GM19240 (cell line): ENCODE measurements at regions not wholly inside any gene's neighbourhood (a gene's known extent, or its start where the extent isn't known, plus 50 kb on each side); places are given as distances from the start of the nearest gene placed in this dataset.
A peak's percentile ranks its signal among the peaks of the same experiment; 100 is the strongest.

Experiments
- DNase-seq: peaks from one replicate; pipeline ENCODE4 v3.0.0; 2011; ENCODE audit warnings: low spot score; ENCODE audit not compliant: insufficient read length

- DNase-seq: no peak
Observed at GRCh38 chr4:74642006-74642405, 152.3 kb downstream of the BTC start.

DNA sequence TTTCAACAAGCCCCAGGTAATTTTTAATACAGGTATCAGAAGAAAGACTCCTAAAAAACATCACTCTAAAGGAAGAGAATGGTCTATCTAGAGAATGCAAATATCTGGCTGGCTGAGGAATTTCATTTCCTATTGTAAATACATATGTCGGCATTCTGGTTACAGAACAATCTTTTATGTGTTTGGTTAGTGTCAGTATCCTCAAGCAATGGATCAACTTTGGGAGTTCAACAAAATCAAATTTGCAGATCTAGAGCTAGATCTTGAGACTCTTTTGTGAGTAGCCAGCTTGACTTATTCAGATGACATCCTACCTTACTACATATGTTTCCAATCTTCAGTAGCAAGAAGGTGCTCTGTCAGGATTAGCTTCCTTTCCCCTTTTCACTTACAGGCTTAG lies 145.1 kb downstream of the BTC start:
- DNase-seq: no peak

- DNase-seq: no peak
Observed at GRCh38 chr4:74651198-74651597, 143.1 kb downstream of the BTC start.

DNA sequence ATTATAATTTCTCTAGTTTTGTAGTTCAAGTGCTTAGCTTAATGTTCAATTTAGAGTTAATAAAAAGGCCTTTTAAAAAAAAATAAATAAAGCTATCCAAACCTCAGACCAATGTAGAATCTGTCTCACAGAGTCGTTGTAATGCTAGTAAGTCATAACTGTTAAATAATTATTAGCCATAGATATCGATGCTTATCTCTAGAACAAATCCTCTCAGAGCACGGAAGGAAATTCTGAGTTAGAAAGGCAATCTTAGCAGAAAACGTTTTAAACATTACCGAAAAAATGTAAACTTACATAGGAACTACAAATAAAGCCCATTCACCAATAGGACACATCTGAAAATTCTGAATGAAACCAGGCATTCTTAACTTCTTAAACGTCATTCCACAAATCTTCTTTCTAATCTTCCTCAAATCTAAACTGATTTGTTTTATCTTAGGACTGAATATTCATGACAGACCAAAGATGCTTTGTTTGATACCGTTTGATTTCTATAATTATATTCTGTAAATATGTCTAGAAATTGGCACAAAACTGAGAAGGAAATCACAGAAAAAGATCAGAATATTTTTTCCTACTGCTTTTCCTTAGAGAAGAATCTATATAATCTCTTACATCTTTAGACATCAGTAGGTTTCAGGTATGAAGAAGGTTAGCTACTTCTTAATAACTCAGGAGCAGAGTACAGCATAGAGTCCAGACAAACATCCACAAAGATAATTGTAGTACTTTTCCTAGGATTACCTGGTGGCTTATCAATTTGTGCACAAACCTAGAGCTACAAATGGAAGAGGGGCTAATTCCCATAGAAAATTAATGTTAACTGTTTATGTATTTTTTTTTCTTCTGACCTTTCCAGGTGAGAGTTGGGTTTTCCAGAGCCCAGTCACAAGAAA lies 140.7 kb downstream of the BTC start:
- DNase-seq: no peak

- no peak for DNase-seq
Observed at GRCh38 chr4:74654230-74654681, 140.1 kb downstream of the BTC start.

GRCh38 chr4:74656596-74656995 lies 137.7 kb downstream of the BTC start:
- no peak for DNase-seq

DNA sequence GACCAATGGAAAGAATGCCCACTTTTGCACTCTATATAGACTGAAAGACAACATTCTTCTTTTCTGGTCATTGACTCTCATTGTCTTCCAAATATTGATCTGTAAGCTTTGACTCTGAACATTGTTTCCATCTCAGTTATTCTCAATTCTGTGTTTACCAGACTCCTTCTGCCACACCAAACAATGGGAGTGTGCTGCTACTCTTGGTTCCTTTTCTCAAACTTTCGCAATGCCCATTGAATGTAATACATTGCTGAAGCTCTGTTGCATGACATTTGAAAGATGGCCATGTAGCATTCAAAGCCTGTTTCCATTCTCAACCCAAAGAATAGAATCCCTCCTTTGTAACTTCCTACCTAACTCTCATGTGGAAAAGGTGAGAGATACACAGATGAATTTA lies 136.2 kb downstream of the BTC start:
- no peak for DNase-seq

- no peak for DNase-seq
Observed at GRCh38 chr4:74659576-74660411, 134.5 kb downstream of the BTC start.

DNA sequence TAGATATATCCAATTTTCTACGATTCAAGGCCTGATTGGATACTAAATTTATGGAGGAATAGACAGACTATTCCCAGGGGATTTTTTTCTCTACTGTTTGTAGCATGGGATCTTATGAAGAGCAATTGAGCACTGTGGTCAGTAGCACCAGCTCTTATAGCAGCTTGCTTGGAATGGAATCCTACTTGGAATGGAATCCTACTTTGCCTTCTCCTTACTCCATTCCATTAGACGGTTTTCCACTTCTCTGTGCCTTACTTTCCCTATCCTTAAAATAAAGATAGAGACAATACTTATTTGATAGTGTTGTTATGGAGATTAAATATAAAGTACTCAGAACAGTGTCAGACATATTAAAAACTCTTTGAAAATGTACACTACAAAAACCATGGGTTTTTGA lies 133.5 kb downstream of the BTC start:
- no peak for DNase-seq

DNA sequence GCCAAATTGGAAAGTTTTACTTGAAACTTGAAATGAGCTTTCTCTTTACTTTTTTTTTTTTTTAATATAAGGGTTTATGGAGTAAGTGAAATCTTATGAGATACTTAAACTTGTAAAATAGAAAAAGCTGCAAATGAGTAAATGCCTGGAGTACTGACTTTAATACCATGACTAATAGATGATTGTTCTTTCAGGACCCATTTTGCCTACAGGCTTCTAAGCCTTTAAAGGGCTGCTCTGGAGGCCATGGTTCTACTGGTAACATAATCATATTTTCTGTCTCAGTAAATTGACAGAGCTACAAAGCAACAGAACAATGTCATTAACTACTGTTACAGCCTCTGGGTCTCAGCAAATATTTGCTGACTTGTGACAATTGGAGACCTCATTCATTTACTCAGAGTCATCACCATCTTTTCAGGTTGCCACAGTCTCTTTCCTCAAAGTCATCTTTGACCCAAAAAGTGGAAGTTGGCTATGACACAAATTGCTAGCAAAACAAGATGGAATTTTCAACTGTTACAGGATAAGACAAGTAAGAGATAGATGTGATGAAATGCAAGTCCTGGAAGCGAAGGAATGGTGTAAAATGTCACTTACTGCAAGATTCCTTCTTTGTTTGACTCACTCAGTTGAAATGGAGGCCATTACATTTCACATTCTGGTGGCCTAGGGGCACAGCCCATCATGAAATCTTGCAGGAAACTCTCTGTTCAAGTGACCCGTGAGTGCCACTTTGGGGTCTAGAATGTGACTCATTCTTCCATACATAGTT lies 132.7 kb downstream of the BTC start:
- no peak for DNase-seq

- no peak for DNase-seq
Observed at GRCh38 chr4:74663631-74664030, 130.7 kb downstream of the BTC start.

DNA sequence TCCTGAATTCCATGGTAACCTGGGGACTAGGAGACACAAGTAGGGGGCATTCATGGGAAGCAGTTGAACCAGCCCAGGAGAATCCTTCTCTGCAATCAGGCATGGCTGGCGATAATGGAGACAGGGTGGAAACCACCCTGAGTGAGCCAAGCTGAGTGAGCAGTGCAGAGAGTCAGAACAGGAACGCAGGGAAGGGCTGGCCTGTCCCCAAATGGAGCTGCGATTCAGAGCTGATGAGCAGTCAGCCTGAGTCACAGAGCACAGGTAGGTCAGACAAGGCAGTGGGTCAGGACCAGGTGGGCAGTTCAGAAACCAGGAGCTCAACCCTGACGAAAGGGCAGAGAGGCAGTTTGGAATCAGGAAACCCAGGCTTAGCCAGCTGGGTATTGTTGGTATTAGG lies 129.0 kb downstream of the BTC start:
- no peak for DNase-seq

- no peak for DNase-seq
Observed at GRCh38 chr4:74665876-74666275, 128.4 kb downstream of the BTC start.

- DNase-seq: no peak
Observed at GRCh38 chr4:74667438-74667837, 126.9 kb downstream of the BTC start.

- no peak for DNase-seq
Observed at GRCh38 chr4:74667944-74668343, 126.4 kb downstream of the BTC start.

DNA sequence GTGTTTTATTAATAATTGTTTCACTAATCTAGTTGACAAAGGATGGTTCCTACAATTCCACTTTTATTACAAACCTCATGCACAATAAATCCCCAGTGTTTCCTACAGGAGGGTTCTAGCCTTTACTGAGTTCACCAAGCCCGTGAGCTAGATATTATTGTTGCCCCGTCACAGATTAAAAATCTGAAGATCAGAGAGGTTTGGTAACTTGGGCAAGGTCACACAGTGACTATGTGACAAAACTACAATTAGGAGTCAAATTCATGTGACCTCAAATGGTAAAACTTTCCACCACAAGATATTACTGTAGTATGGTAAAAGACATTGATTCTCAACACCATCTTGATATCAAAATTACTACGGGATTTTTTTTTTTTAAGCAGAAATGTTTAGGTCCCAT lies 124.6 kb downstream of the BTC start:
- DNase-seq: no peak

GRCh38 chr4:74670583-74670982 lies 123.7 kb downstream of the BTC start:
- DNase-seq: no peak

DNA sequence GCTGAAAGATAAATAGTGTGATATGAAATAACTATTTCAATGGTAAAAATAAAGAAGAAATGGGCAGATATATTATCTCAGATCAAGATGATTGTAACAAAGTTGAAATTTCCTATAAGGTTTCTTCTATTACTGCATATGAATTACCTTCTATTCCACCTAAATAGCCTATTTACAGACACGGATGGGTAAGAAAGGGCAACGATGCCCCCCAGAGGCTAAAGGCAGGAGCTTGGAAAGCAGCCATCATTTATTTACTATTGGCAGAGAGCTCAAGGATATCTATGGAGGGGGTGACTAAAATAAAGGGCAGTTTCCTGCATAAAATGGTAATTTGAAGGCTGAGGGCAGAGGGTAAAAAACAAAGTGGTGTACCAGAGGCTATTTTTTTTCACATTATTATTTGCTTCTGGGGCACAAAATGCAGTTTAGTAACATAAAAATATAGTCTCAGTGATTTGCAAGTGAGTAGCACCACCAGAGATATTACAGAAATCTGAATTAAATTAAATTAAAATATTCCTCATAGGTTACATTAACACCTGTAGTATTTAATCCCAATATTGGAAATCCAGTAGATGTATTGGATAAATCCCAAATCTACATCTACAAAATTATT lies 123.1 kb downstream of the BTC start:
- DNase-seq: no peak

DNA sequence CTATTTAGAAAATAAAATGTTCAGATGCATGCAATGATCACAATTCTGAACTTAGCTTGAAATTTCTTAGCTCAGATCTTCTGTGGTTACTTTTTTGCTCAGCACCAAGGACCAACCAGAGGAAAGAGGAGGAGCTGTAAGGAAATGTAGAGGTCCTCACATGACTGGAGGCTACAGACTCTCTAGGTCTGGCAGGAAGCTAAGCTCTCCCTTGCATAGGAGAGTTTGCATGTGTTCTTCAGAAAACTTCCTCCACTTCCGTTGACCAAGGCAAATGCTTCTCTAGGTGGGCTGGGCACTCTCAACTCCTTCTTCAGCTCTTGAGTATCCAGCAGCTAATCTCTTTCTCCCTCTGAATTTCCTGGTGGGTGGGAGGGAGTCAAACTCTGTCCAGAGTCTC lies 119.6 kb downstream of the BTC start:
- DNase-seq: no peak

- peak; percentile 13 for DNase-seq
Observed at GRCh38 chr4:74675673-74676279, 118.5 kb downstream of the BTC start.
